Panc1 (cell line): ENCODE measurements at regions not wholly inside any gene's neighbourhood (a gene's known extent, or its start where the extent isn't known, plus 50 kb on each side); places are given as distances from the start of the nearest gene placed in this dataset.

Source experiments
- ATAC-seq: fragments of 200-7000 bp; cut with Tn5 transposase; 2 replicates; pipeline ENCODE4 v1.9.1; 2020; ENCODE audit warnings: mild to moderate bottlenecking, moderate library complexity
- BruUV-seq: library from RNA; stranded (reverse); fragments of 400-500 nt; replicated peaks from 2 replicates; lab custom pipeline; 2021; lab: Mats Ljungman, UMichigan
- CTCF ChIA-PET: fragments of 300-600 bp; sonication (Branson Sonifier 250); formaldehyde crosslinking; loops from one replicate; lab custom pipeline; 2022; ENCODE audit warnings: antibody characterized with exemption; lab: Charles Lee
- POLR2A ChIA-PET: fragments of 300-600 bp; sonication (Branson Sonifier 250); formaldehyde crosslinking; loops from one replicate; lab custom pipeline; 2022; ENCODE audit warnings: antibody characterized with exemption; lab: Charles Lee
- DNase-seq: peaks from one replicate; pipeline ENCODE4 v3.0.0-alpha.2; 2010; ENCODE audit warnings: low read depth, low spot score
- H3K27ac ChIP-seq: 2 replicates; pipeline ENCODE4 v1.5.1; 2011; ENCODE audit warnings: mild to moderate bottlenecking, low read length, inconsistent platforms
- H3K27me3 ChIP-seq: fragments of 200-500 bp; sonication (Bioruptor generic); 2 replicates; pipeline ENCODE4 v1.6.0; 2014; ENCODE audit warnings: low read length, inconsistent platforms; ENCODE audit not compliant: control insufficient read depth, insufficient read depth
- H3K36me3 ChIP-seq: fragments of 200-500 bp; sonication (Bioruptor generic); 2 replicates; pipeline ENCODE4 v1.5.1; 2014; ENCODE audit warnings: inconsistent platforms, mild to moderate bottlenecking, low read length, moderate library complexity; ENCODE audit not compliant: control insufficient read depth, insufficient read depth
- H3K4me1 ChIP-seq: 2 replicates; pipeline ENCODE4 v1.5.1; 2011; ENCODE audit warnings: inconsistent platforms, mild to moderate bottlenecking, low read length, moderate library complexity; ENCODE audit not compliant: control insufficient read depth, insufficient read depth
- H3K4me3 ChIP-seq, 2 experiments: 2 replicates each; pipeline ENCODE4 v1.5.1; 2011 to 2012; ENCODE audit warnings: low read depth in 2 of 2, low read length in 2 of 2, mild to moderate bottlenecking in 2 of 2, inconsistent platforms in 1 of 2, moderate library complexity in 1 of 2
- H3K9me3 ChIP-seq: fragments of 200-500 bp; sonication (Bioruptor generic); 2 replicates; pipeline ENCODE4 v1.5.1; 2014; ENCODE audit warnings: low read depth, mild to moderate bottlenecking, inconsistent platforms, low read length, moderate library complexity; ENCODE audit not compliant: control insufficient read depth, insufficient read depth
- CTCF ChIP-seq: fragments of 450-650 bp; IDR thresholded peaks from 2 replicates; pipeline ENCODE4 v1.5.1; 2017; ENCODE audit warnings: mild to moderate bottlenecking
- POLR2AphosphoS5 ChIP-seq: IDR thresholded peaks from 2 replicates; pipeline ENCODE4 v1.6.1; 2012; ENCODE audit warnings: mild to moderate bottlenecking, low read depth, low read length, moderate library complexity
- REST ChIP-seq, 2 experiments: IDR thresholded peaks; 2 replicates each; pipeline ENCODE4 v1.6.1; 2011 to 2012; ENCODE audit warnings: low read depth in 2 of 2, control low read depth in 1 of 2, low read length in 1 of 2, mild to moderate bottlenecking in 1 of 2, moderate library complexity in 1 of 2; ENCODE audit not compliant: insufficient read depth in 1 of 2
- SIN3A ChIP-seq: IDR thresholded peaks from 2 replicates; pipeline ENCODE4 v1.6.1; 2012; ENCODE audit warnings: low read depth, mild to moderate bottlenecking, low read length, moderate library complexity, borderline replicate concordance; ENCODE audit not compliant: insufficient read depth
- TCF7L2 ChIP-seq: IDR thresholded peaks from 2 replicates; pipeline ENCODE4 v1.6.1; 2011; ENCODE audit warnings: mild to moderate bottlenecking, low read depth, low read length, inconsistent platforms
- in situ Hi-C: cut with HindIII; loops from 2 replicates; pipeline ENCODE4 v1.10.0; 2016; ENCODE audit warnings: low sequenced_read_pairs, low pct_unique_long_range_greater_than_20kb
- intact Hi-C: fragments of 100-400 bp; cut with micrococcal nuclease; formaldehyde crosslinking; loops from one replicate; pipeline ENCODE4 v1.10.0; 2022; ENCODE audit not compliant: unreplicated experiment

GRCh38 chr1:5662086-5662743 is 330.0 kb downstream of the NPHP4 start:
- no peak for ATAC-seq
- no peak overlapping the region for H3K4me3 ChIP-seq
- no peaks in the 10 kb centered on the region for H3K4me1 ChIP-seq
- H3K36me3 ChIP-seq, result no peaks in the 10 kb centered on the region
- no peak for TF ChIP-seq REST (IDR thresholded peaks at IDR 0.05; ENCODE audit: insufficient read depth in 1 of 2, low read depth in 2 of 2, low read length in 1 of 2)
- no peak for TF ChIP-seq SIN3A
- no peak for TF ChIP-seq POLR2AphosphoS5
- TF ChIP-seq CTCF, result no peak
- TF ChIP-seq TCF7L2, result no peak
- H3K27ac ChIP-seq, result no peak overlapping the region
- no peak for DNase-seq
- intact Hi-C loops, result no loop called here
- no peaks in the 10 kb centered on the region; the same call in 1 of the 2 replicates for H3K27me3 ChIP-seq
- in situ Hi-C loops, result no loop called here
- H3K9me3 ChIP-seq, result no peaks in the 10 kb centered on the region
- CTCF ChIA-PET, result no interaction called here
- BruUV-seq, result no TSS peak
- POLR2A ChIA-PET, result no interaction called here

- Histone ChIP-seq H3K27ac (no peak overlapping the region), H3K36me3 (no peaks in the 10 kb centered on the region), H3K4me3 (no peak overlapping the region), H3K9me3 (no peaks in the 10 kb centered on the region), H3K27me3 (no peaks in the 10 kb centered on the region; the same call in 1 of the 2 replicates), H3K4me1 (no peaks in the 10 kb centered on the region)
- ATAC-seq (no peak), DNase-seq (no peak)
- intact Hi-C loops (no loop called here), in situ Hi-C loops (no loop called here)
- ChIA-PET CTCF (no interaction called here), POLR2A (no interaction called here)
- BruUV-seq, result no TSS peak
- TF ChIP-seq SIN3A (no peak), CTCF (no peak), POLR2AphosphoS5 (no peak), REST (IDR thresholded peaks at IDR 0.05; ENCODE audit: insufficient read depth in 1 of 2, low read depth in 2 of 2, low read length in 1 of 2) (no peak), TCF7L2 (no peak)
Observed at GRCh38 chr1:5661196-5662085, 330.8 kb downstream of the NPHP4 start.
